ENCODE measurements at regions not wholly inside any gene's neighbourhood (a gene's known extent, or its start where the extent isn't known, plus 50 kb on each side); places are given as distances from the start of the nearest gene placed in this dataset.

DNA sequence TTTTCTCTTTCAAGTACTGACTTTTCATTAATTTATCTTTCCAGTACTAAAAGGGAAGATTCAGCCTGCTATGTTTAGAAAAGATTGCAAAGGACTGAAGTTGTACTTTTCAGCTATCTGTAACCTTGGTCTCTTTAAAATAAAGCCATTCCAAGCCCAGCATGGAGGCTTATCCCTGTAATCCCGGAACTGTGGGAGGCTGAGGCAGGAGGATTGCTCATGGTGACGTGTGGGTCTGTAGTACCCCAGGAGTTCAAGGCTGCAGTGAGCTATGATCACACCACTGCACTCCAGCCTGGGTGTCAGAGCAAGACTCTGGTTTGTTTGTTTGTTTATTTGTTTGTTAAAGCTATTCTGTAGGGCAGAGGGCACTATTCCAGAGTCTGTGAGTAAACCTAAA, 50.6 kb upstream of the TMEM170B start:
- no peak overlapping the region for H3K4me3 ChIP-seq (ENCODE audit: low read length)
- DNase-seq (ENCODE audit: low read depth) = no peak
- TF ChIP-seq, protein P1, sequence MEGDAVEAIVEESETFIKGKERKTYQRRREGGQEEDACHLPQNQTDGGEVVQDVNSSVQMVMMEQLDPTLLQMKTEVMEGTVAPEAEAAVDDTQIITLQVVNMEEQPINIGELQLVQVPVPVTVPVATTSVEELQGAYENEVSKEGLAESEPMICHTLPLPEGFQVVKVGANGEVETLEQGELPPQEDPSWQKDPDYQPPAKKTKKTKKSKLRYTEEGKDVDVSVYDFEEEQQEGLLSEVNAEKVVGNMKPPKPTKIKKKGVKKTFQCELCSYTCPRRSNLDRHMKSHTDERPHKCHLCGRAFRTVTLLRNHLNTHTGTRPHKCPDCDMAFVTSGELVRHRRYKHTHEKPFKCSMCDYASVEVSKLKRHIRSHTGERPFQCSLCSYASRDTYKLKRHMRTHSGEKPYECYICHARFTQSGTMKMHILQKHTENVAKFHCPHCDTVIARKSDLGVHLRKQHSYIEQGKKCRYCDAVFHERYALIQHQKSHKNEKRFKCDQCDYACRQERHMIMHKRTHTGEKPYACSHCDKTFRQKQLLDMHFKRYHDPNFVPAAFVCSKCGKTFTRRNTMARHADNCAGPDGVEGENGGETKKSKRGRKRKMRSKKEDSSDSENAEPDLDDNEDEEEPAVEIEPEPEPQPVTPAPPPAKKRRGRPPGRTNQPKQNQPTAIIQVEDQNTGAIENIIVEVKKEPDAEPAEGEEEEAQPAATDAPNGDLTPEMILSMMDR (conservative IDR thresholded peaks at IDR 0.05; ENCODE audit: low read length) = no peak

DNA sequence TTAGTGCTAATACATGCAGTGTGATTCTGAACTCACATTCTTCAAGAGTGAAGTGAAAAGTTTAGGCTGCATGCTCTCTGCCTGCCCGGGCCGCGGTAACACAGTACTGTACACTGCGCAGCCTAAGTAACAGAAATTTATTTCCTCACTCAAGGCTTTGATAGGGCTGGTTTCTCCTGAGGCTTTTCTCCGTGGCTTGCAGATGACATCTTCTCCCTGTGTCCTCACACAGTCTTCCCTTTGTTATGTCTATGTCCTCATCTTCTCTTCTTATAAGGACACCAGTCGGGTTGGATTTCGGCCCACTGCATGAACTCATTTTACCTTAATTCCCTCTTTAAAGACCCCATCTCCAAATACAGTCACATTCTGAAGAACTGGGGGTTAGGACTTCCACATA, 51.1 kb upstream of the TMEM170B start:
- TF ChIP-seq, protein P1 (conservative IDR thresholded peaks at IDR 0.05; ENCODE audit: low read length) = no peak
- no peak overlapping the region for H3K4me3 ChIP-seq (ENCODE audit: low read length)
- DNase-seq (ENCODE audit: low read depth) = no peak

DNA sequence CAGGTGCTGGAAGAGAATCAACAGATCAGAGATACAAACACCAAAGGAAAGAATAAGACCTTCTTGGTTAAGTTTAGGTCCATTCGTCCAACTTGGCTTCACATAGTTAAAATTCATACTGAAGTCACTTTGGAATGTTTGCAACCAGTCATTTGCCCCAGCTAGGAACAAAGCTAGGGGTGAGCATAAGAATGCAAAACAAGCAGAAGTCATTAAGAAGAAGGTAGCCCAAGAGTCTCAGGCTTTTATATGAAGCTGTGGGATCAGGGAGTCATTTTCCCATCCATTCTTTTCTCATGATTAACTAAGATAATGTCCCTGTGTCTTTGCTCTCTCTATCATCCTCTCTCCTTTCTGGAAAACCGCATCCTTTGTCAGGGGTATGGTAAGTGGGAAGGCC, 51.5 kb upstream of the TMEM170B start:
- TF ChIP-seq, protein P1 (conservative IDR thresholded peaks at IDR 0.05; ENCODE audit: low read length) = no peak
- DNase-seq (ENCODE audit: low read depth) = no peak
- H3K4me3 ChIP-seq (ENCODE audit: low read length) = no peak overlapping the region

DNA sequence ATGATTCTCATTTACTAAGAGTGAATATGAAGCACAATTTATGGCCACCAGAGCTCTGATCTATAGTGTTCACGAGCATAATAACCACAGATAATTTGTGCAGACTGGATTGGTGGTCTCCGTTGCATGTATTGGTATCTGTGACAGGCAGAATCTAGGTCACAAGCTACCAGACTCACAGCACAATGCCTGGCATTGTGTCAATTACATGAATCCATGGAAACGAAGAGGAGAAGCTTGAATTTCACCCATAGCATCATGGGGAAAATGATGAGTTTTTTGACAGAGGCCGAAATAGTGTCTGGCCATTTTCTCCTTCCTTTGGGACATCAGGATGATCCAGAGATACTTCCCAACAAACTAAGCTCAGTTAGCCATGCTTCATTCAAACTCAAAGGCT, 52.3 kb upstream of the TMEM170B start:
- H3K4me3 ChIP-seq (ENCODE audit: low read length) = no peak overlapping the region
- TF ChIP-seq, protein P1 (conservative IDR thresholded peaks at IDR 0.05; ENCODE audit: low read length) = no peak
- DNase-seq (ENCODE audit: low read depth) = no peak

DNA sequence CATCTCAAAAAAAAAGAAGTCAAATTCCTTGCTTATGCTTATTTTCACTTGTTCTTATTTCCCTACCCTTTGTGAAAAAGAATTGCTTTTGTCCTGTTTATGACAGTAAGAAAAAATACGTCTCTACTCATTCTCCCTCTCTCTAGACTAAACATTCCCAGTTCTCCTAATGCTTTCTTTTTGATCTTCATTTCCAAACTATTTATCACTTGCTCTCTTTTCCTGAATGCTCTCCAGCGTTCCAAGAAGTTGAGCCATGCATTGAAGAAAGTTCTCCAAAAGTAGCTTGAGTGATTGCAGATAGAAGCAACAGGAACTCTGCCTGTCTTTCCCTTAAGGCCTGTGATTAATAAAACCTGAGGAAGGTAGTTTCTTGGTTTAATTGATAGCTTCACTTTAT, 53.1 kb upstream of the TMEM170B start:
- peak; percentile 50 for DNase-seq (ENCODE audit: low read depth)
- H3K4me3 ChIP-seq (ENCODE audit: low read length) = no peak overlapping the region
- TF ChIP-seq, protein P1 (conservative IDR thresholded peaks at IDR 0.05; ENCODE audit: low read length) = no peak

DNA sequence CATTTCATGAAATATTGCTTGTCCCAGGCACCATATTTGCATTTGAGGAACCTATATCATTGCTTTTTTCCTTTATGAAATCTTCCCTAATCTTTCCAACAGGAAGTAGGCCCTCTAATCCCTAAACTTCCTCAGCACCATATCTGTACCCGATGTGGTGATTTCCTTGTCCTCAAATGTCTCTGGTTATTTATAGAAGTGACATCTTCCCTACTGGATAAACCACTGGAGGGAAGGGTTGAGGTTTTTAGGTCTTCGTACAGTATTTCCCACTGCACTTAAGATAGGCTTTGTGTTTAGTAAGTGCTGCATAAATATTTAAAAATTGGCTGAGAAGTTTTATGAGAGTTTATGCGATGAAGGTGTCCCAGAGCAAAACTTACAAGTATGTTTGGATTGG, 54.9 kb upstream of the TMEM170B start:
- no peak overlapping the region for H3K4me3 ChIP-seq (ENCODE audit: low read length)
- no peak for DNase-seq (ENCODE audit: low read depth)
- TF ChIP-seq, protein P1 (conservative IDR thresholded peaks at IDR 0.05; ENCODE audit: low read length) = no peak

DNA sequence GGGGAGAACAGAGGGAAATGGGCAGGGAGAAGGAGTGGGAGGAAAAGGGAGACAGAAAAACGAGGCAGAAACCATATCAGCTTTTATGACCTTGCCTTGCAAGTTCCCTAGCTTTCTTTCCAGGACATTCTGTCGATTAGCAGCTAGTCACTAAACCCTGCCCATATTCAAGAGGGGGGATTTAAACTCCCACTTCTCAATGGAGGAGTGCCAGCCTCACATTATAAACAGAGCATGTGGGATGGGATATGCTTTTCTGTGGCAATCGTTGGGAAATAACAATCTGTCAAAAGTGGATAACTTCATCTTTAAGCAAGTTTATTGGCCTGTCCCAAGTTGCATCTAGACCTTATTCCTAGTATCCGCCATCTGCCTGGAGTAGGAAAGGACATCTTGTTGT, 57.0 kb upstream of the TMEM170B start:
- TF ChIP-seq, protein P1 (conservative IDR thresholded peaks at IDR 0.05; ENCODE audit: low read length) = no peak
- no peak overlapping the region for H3K4me3 ChIP-seq (ENCODE audit: low read length)
- DNase-seq (ENCODE audit: low read depth) = no peak
